A673 (cell line): ENCODE measurements at regions not wholly inside any gene's neighbourhood (a gene's known extent, or its start where the extent isn't known, plus 50 kb on each side); places are given as distances from the start of the nearest gene placed in this dataset.

Source experiments
- CTCF ChIP-seq: fragments of 300-800, 200-600 bp; sonication (generic); conservative IDR thresholded peaks from 2 replicates; pipeline ENCODE4 v1.5.1; 2017; ENCODE audit warnings: low read depth, mild to moderate bottlenecking, antibody characterized with exemption, low read length, moderate library complexity, mixed read lengths
- EZH2 ChIP-seq: fragments of 200-600 bp; sonication (generic); IDR thresholded peaks from 2 replicates; pipeline ENCODE4 v1.6.1; 2017; ENCODE audit warnings: borderline replicate concordance, low read depth, mild to moderate bottlenecking, mixed read lengths, antibody characterized with exemption, low read length; ENCODE audit not compliant: poor library complexity, severe bottlenecking

GRCh38 chr17:54191261-54191660 is 368.5 kb downstream of the KIF2B start:
- TF ChIP-seq EZH2 (no peak), CTCF (no peak)
